Activated T-helper 2 cell treated with anti-CD3 and anti-CD28 coated beads, Interferon-gamma antibody, Interleukin-2, Interleukin-4, amounts not matched to agents 10 μg/mL and 5 μg/mL and 100 μg/mL, durations not matched to agents 14 hours and 24 hours and 36 hours (primary cell): ENCODE measurements at regions not wholly inside any gene's neighbourhood (a gene's known extent, or its start where the extent isn't known, plus 50 kb on each side); places are given as distances from the start of the nearest gene placed in this dataset.

Experiments used
- DNase-seq: peaks from one replicate; pipeline ENCODE4 v3.0.0; 2021; ENCODE audit warnings: low spot score
- H3K27ac Mint-ChIP-seq: one replicate; pipeline ENCODE4 v1.8.0; 2021; ENCODE audit warnings: mixed read lengths
- H3K27me3 Mint-ChIP-seq: one replicate; pipeline ENCODE4 v1.8.0; 2021; ENCODE audit warnings: low read depth, mixed read lengths
- H3K36me3 Mint-ChIP-seq: one replicate; pipeline ENCODE4 v1.8.0; 2021; ENCODE audit warnings: low read depth, mixed read lengths
- H3K4me1 Mint-ChIP-seq: one replicate; pipeline ENCODE4 v1.8.0; 2021; ENCODE audit warnings: low read depth, mixed read lengths
- H3K4me3 Mint-ChIP-seq: one replicate; pipeline ENCODE4 v1.8.0; 2021; ENCODE audit warnings: low read depth, mild to moderate bottlenecking, moderate library complexity, mixed read lengths
- H3K9me3 Mint-ChIP-seq: one replicate; pipeline ENCODE4 v1.8.0; 2021; ENCODE audit warnings: mixed read lengths
- intact Hi-C: fragments of 100-400 bp; cut with micrococcal nuclease; formaldehyde crosslinking; loops from one replicate; pipeline ENCODE4 v1.15.1; 2023

- DNase-seq: no peak
- no peaks in the 10 kb centered on the region for H3K36me3 Mint-ChIP-seq
- no peaks in the 10 kb centered on the region for H3K4me1 Mint-ChIP-seq
- H3K4me3 Mint-ChIP-seq: no peak overlapping the region
- no peak overlapping the region for H3K27ac Mint-ChIP-seq
- peaks cover 4% of the 10 kb centered on the region for H3K27me3 Mint-ChIP-seq
- H3K9me3 Mint-ChIP-seq: no peaks in the 10 kb centered on the region
- intact Hi-C loops: no loop called here
Observed at GRCh38 chr9:86458191-86458855, 104.1 kb upstream of the TUT7 start.

GRCh38 chr9:86456416-86456815, 102.2 kb upstream of the TUT7 start:
- Mint-ChIP-seq H3K4me1 (no peaks in the 10 kb centered on the region), H3K9me3 (no peaks in the 10 kb centered on the region), H3K27ac (no peak overlapping the region), H3K4me3 (no peak overlapping the region), H3K36me3 (no peaks in the 10 kb centered on the region), H3K27me3 (peaks cover 2% of the 10 kb centered on the region)
- DNase-seq: no peak
- intact Hi-C loops: no loop called here

GRCh38 chr9:86454701-86455615, 100.7 kb upstream of the TUT7 start:
- Mint-ChIP-seq H3K9me3 (no peaks in the 10 kb centered on the region), H3K27ac (no peak overlapping the region), H3K36me3 (no peaks in the 10 kb centered on the region), H3K4me3 (no peak overlapping the region), H3K4me1 (no peaks in the 10 kb centered on the region), H3K27me3 (no peaks in the 10 kb centered on the region)
- intact Hi-C loops: no loop called here
- no peak for DNase-seq

- intact Hi-C loops: no loop called here
- H3K27me3 Mint-ChIP-seq: no peaks in the 10 kb centered on the region
- no peak overlapping the region for H3K4me3 Mint-ChIP-seq
- DNase-seq: no peak
- H3K9me3 Mint-ChIP-seq: no peaks in the 10 kb centered on the region
- no peaks in the 10 kb centered on the region for H3K4me1 Mint-ChIP-seq
- no peaks in the 10 kb centered on the region for H3K36me3 Mint-ChIP-seq
- no peak overlapping the region for H3K27ac Mint-ChIP-seq
Observed at GRCh38 chr9:86452201-86452828, 98.1 kb upstream of the TUT7 start.

GRCh38 chr9:86449246-86449645, 95.0 kb upstream of the TUT7 start:
- no peak for DNase-seq
- intact Hi-C loops: no loop called here
- Mint-ChIP-seq H3K27ac (no peak overlapping the region), H3K36me3 (no peaks in the 10 kb centered on the region), H3K9me3 (no peaks in the 10 kb centered on the region), H3K4me3 (no peak overlapping the region), H3K27me3 (no peaks in the 10 kb centered on the region), H3K4me1 (no peaks in the 10 kb centered on the region)

- no peaks in the 10 kb centered on the region for H3K9me3 Mint-ChIP-seq
- no peaks in the 10 kb centered on the region for H3K36me3 Mint-ChIP-seq
- intact Hi-C loops: no loop called here
- no peaks in the 10 kb centered on the region for H3K4me1 Mint-ChIP-seq
- DNase-seq: no peak
- no peak overlapping the region for H3K4me3 Mint-ChIP-seq
- no peak overlapping the region for H3K27ac Mint-ChIP-seq
- H3K27me3 Mint-ChIP-seq: peaks cover 8% of the 10 kb centered on the region
Observed at GRCh38 chr9:86445671-86446070, 91.5 kb upstream of the TUT7 start.

- Mint-ChIP-seq H3K4me1 (no peaks in the 10 kb centered on the region), H3K27me3 (peaks cover 8% of the 10 kb centered on the region), H3K36me3 (no peaks in the 10 kb centered on the region), H3K27ac (no peak overlapping the region), H3K4me3 (no peak overlapping the region), H3K9me3 (no peaks in the 10 kb centered on the region)
- intact Hi-C loops: no loop called here
- no peak for DNase-seq
Observed at GRCh38 chr9:86443992-86444391, 89.8 kb upstream of the TUT7 start.

- H3K9me3 Mint-ChIP-seq: no peaks in the 10 kb centered on the region
- H3K4me1 Mint-ChIP-seq: no peaks in the 10 kb centered on the region
- no peaks in the 10 kb centered on the region for H3K27me3 Mint-ChIP-seq
- no peak overlapping the region for H3K27ac Mint-ChIP-seq
- no peak overlapping the region for H3K4me3 Mint-ChIP-seq
- H3K36me3 Mint-ChIP-seq: no peaks in the 10 kb centered on the region
- intact Hi-C loops: loop anchor here (1.0 kb wide), 1 partner anchor 890 kb away; no protein-coding TSS in a partner anchor
- no peak for DNase-seq
Observed at GRCh38 chr9:86434039-86434726, 80.0 kb upstream of the TUT7 start.

- Mint-ChIP-seq H3K27me3 (peaks cover 11% of the 10 kb centered on the region), H3K4me1 (no peaks in the 10 kb centered on the region), H3K36me3 (no peaks in the 10 kb centered on the region), H3K4me3 (no peak overlapping the region), H3K9me3 (no peaks in the 10 kb centered on the region), H3K27ac (no peak overlapping the region)
- DNase-seq: no peak
- intact Hi-C loops: no loop called here
Observed at GRCh38 chr9:86424251-86424891, 70.2 kb upstream of the TUT7 start.

GRCh38 chr9:86413971-86414880, 60.0 kb upstream of the TUT7 start:
- intact Hi-C loops: no loop called here

GRCh38 chr9:86410281-86410680, 56.1 kb upstream of the TUT7 start:
- Mint-ChIP-seq H3K36me3 (no peaks in the 10 kb centered on the region), H3K27me3 (peaks cover 6% of the 10 kb centered on the region), H3K4me1 (peaks cover 6% of the 10 kb centered on the region), H3K4me3 (no peak overlapping the region), H3K9me3 (no peaks in the 10 kb centered on the region), H3K27ac (no peak overlapping the region)
- intact Hi-C loops: no loop called here
- DNase-seq: no peak

More at GRCh38 chr9:86413971-86414880, 60.0 kb upstream of the TUT7 start:
- Mint-ChIP-seq H3K27ac (no peak overlapping the region), H3K9me3 (no peaks in the 10 kb centered on the region), H3K4me1 (no peaks in the 10 kb centered on the region), H3K36me3 (no peaks in the 10 kb centered on the region), H3K4me3 (no peak overlapping the region), H3K27me3 (peaks cover 12% of the 10 kb centered on the region)
- no peak for DNase-seq
